RWPE1 (cell line): ENCODE measurements at regions not wholly inside any gene's neighbourhood (a gene's known extent, or its start where the extent isn't known, plus 50 kb on each side); places are given as distances from the start of the nearest gene placed in this dataset.

ENCODE experiments used
- CTCF ChIA-PET: fragments of 350-600 bp; sonication (Branson Sonifier 250); formaldehyde crosslinking; extraction: SDS; loops from one replicate; lab custom pipeline; 2021; lab: Yijun Ruan, JAX
- POLR2A ChIA-PET: fragments of 400-600 bp; formaldehyde crosslinking; extraction: SDS; loops from one replicate; lab custom pipeline; 2020; ENCODE audit warnings: antibody characterized with exemption; ENCODE audit not compliant: low non-redundant PET; lab: Yijun Ruan, JAX
- DNase-seq: peaks from one replicate; pipeline ENCODE4 v3.0.0; 2012; ENCODE audit warnings: low spot score
- H3K27ac ChIP-seq: fragments of 450-650 bp; 2 replicates; pipeline ENCODE4 v1.5.1; 2017
- TF ChIP-seq, protein P1 (sequence below): fragments of 450-650 bp; conservative IDR thresholded peaks from 2 replicates; pipeline ENCODE4 v1.5.1; 2017; ENCODE audit warnings: low read depth, mild to moderate bottlenecking

GRCh38 chr12:38490941-38491340 is 174.4 kb downstream of the ALG10B start:
- TF ChIP-seq, protein P1, sequence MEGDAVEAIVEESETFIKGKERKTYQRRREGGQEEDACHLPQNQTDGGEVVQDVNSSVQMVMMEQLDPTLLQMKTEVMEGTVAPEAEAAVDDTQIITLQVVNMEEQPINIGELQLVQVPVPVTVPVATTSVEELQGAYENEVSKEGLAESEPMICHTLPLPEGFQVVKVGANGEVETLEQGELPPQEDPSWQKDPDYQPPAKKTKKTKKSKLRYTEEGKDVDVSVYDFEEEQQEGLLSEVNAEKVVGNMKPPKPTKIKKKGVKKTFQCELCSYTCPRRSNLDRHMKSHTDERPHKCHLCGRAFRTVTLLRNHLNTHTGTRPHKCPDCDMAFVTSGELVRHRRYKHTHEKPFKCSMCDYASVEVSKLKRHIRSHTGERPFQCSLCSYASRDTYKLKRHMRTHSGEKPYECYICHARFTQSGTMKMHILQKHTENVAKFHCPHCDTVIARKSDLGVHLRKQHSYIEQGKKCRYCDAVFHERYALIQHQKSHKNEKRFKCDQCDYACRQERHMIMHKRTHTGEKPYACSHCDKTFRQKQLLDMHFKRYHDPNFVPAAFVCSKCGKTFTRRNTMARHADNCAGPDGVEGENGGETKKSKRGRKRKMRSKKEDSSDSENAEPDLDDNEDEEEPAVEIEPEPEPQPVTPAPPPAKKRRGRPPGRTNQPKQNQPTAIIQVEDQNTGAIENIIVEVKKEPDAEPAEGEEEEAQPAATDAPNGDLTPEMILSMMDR, result no peak
- no peak overlapping the region for H3K27ac ChIP-seq
- DNase-seq, result no peak
- ChIA-PET CTCF (no interaction called here), POLR2A (no interaction called here)

DNA sequence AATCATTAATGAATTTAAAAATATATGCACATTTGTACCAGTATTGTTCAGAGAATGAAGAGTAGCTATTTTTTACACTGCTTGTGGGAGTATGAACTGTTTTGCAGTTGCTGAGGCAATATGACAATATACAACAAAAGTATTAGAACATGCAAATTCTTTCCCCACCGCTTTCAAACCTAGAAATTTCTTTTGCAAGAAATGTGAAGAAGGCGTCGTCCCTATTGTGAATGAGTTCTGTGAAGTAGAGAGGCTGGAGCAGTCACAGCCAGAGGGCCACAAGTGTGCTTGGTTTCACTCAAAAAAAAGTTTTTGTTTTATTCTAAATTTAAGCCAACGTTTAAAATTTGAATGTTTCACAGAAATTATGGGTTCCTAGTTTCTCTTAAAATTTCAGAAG is 184.9 kb downstream of the ALG10B start:
- no peak for DNase-seq
- POLR2A ChIA-PET, result no interaction called here
- H3K27ac ChIP-seq, result no peak overlapping the region
- CTCF ChIA-PET, result no interaction called here
- TF ChIP-seq, protein P1, result no peak

DNA sequence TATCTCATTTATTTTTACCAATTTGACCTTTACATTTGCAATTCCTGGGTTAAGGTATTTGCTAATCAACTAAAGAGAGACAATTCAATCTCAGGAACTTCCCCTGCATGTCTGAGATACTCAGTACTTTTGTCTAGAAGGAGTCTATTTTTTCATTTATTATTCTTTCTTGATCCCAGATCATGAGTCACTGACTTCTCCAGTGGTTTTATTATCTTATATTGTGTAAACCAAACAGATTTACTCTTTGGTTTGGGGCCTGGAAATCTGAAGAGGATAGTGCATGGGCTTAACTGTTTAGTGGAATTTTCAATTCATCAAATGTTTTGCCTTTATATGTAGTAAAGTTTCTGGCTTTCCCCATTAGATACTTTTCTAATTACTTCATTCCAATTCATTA is 185.4 kb downstream of the ALG10B start:
- CTCF ChIA-PET, result no interaction called here
- TF ChIP-seq, protein P1, result no peak
- POLR2A ChIA-PET, result no interaction called here
- H3K27ac ChIP-seq, result no peak overlapping the region
- DNase-seq, result no peak

GRCh38 chr12:38502415-38502814 is 185.8 kb downstream of the ALG10B start:
- no peak for DNase-seq
- no peak overlapping the region for H3K27ac ChIP-seq
- ChIA-PET CTCF (no interaction called here), POLR2A (no interaction called here)
- TF ChIP-seq, protein P1, result no peak

DNA sequence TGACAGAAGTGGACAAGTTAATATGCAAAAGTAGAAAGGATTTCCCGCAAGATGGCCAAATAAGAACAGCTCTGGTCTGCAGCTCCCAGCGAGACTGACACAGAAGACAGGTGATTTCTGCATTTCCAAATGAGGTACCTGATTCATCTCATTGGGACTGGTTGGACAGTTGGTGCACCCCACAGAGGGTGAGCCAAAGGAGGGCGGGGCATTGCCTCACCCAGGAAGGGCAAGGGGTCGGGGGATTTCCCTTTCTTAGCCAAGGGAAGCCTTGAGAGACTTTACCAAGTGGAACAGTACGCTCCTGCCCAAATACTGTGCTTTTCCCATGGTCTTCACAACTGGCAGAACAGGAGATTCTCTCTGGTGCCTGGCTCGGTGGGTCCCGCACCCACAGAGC is 191.3 kb downstream of the ALG10B start:
- ChIA-PET CTCF (no interaction called here), POLR2A (no interaction called here)
- DNase-seq, result no peak
- TF ChIP-seq, protein P1, result no peak
- H3K27ac ChIP-seq, result no peak overlapping the region

DNA sequence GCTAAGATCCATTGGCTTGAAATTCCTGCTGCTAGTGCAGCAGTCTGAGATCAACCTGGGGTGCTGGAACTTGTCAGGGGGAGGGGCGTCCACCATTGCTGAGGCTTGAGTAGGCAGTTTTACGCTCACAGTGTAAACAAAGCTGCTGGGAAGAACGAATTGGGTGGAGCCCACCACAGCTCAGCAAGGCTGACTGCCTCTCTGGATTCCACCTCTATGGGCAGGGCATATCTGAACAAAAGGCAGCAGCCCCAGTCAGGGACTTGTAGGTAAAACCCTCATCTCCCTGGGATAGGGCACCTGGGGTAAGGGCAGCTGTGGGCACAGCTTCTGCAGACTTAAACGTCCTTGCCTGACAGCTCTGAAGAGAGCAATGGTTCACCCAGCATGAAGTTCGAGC is 191.7 kb downstream of the ALG10B start:
- H3K27ac ChIP-seq, result no peak overlapping the region
- ChIA-PET CTCF (interaction anchor here (0.5 kb wide), 1 partner anchor 129 kb away, joined by 3 read pairs; no protein-coding TSS in a partner anchor), POLR2A (no interaction called here)
- DNase-seq, result no peak
- TF ChIP-seq, protein P1, result no peak

DNA sequence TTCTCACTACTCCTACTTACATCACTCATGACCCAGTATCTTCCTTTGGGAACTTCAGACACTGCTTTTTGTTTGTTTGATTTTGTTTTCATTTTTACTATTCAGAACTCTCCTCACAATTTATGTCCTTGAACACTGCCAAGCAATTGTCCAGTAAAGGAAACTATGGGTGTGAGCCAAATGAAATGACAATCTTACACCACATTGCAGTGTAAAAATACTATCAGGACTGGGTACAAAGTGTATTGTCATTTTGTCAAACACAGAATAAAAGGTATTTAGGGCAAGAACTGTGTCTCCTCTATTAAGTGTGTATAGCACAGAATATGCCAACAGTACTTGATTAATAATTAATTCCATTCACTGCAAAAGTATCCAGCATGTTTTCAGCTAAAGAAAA is 199.3 kb downstream of the ALG10B start:
- TF ChIP-seq, protein P1, result no peak
- no peak for DNase-seq
- CTCF ChIA-PET, result no interaction called here
- POLR2A ChIA-PET, result no interaction called here
- H3K27ac ChIP-seq, result no peak overlapping the region
